Retinal pigment epithelial cell (primary cell): ENCODE measurements at regions not wholly inside any gene's neighbourhood (a gene's known extent, or its start where the extent isn't known, plus 50 kb on each side); places are given as distances from the start of the nearest gene placed in this dataset.

Experiments
- DNase-seq: peaks from one replicate; pipeline ENCODE4 v3.0.0-alpha.2; 2010; ENCODE audit warnings: low read depth
- H3K4me3 ChIP-seq: 2 replicates; pipeline ENCODE4 v1.5.1; 2011; ENCODE audit warnings: mild to moderate bottlenecking, low read length, control low read depth, moderate library complexity
- CTCF ChIP-seq: conservative IDR thresholded peaks from 2 replicates; pipeline ENCODE4 v1.5.1; 2011; ENCODE audit warnings: low read depth, low read length, control low read depth, inconsistent platforms

GRCh38 chr3:101172516-101172915 lies 147.9 kb downstream of the IMPG2 start:
- TF ChIP-seq CTCF, result no peak
- DNase-seq, result no peak
- H3K4me3 ChIP-seq, result no peak overlapping the region

DNA sequence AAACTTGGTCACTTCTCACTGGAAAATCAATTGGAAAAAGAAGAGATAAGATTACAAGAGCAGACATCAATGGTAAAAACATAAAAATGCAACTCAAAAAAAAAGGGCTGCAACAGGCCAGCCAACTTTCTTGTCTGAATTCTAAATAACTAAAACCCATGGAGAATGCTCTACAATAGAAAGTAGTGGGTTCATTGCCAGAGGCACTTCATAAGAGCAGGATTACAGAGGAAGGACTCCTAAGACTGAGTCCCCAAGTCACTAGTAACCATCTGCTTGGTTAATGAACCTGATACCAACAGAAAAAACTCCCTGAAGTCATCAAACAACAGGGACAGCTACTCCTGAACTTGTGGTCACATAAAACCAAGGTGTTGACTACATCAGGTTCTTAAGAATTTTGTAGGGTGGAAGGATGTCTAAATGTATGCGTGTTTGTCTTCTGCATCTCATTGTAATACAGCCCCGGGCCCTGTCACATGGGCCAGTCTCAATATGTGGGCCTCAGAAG lies 148.6 kb downstream of the IMPG2 start:
- H3K4me3 ChIP-seq, result no peak overlapping the region
- no peak for TF ChIP-seq CTCF
- no peak for DNase-seq

DNA sequence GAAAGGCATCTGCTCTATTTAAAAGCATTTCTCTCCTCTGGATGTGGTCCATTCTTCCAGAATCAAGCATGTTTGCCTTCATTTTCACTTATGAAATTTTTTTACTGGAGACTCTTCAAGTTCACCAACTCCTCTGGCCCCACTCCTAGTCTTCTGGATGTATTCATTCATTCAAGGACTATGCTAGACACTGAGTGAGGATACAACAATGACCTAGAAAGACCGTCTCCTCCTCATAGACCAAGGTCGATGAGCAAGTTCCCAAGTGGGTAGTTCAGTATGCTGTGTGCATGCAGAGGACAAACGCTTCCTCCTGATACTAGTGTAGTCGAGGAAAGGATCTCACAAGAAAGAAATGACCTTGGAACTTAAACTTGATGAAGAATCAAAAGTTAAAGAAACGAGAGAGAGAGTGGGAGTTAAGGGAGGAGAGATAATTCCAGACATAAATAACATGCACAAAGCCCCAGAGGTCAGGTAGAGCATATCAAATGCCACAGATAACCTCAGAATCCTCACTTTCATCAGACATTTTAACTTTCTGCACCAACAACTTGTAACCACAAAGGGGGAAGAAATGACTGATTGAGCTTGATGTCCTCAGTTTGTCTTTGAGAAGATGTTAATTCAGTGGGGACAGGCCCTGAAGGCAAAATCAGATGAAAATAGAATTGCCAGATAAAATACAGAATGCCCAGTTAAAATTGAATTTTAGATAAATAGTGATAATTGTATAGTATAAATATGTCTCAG lies 149.4 kb downstream of the IMPG2 start:
- TF ChIP-seq CTCF, result no peak
- no peak overlapping the region for H3K4me3 ChIP-seq
- no peak for DNase-seq

DNA sequence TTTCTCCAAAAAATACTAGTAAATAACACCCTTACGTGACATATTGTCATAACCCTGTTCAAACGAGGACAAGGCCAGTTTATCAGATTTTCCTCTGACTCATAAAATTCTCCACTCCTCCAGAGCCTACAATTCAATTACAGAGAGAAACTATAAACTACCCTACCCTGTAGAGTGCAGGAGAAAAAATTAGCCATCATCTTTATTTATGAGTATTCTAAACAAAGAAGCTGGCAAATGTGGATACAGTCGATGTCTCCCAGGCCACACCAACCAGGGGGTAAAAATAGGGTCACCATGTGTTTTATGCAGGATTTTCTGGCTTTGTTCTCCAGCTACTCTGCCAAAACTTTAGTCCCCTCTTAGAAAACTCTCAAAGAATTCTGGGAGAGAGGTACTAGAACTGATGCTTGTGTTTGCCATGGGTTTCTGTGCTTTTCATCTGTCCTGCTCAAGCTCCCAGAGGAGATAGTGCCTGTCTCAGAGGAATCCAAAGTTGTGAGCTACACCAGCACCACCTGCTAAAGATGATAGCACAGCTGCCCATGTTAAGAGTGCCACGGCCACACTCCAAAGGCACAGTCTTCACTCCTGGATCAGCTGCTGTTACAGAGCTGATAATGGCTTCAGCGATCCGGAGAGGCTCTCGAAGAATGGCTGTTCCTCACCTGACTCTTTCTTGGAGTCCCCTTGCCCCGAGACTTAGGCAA lies 150.2 kb downstream of the IMPG2 start:
- no peak for TF ChIP-seq CTCF
- DNase-seq, result no peak

DNA sequence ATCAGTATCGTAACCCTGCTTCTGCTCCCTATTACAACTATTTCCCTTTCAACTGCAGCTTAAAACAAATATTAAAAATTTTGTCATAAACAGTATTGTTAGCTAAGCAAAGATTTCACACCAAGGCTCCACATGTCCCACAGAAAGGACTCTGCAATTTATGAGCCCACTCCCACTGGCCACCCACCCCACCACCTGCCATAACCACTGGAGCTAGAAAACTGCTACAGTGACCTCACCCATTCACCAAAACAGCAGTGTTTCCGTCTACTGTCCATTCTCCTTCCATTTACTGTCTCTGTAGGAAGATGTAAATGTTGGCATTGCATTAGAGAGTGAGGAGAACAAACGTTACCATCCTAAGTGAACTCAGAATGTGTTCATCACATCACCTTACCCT lies 150.9 kb downstream of the IMPG2 start:
- no peak for DNase-seq
- TF ChIP-seq CTCF, result no peak
- no peak overlapping the region for H3K4me3 ChIP-seq

More for the DNA sequence above, 150.2 kb downstream of the IMPG2 start:
- no peak overlapping the region for H3K4me3 ChIP-seq

DNA sequence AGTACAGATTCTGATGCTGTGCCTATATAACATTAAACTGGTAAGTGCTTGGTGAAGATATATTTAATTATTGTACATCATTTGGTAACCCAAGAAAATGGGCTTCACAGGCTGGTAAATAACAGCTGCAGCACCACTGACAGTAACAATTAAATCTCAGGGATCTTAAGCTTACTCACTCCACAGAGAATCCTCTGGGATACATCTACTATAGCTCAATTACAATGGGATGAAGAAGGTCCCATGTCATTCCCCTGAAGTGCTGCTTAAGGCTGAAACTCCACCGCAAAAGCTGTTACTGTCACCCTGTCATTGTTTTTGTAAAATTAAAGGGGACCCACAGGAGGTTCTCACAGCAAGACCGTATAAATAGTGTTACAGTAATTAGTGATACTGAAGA lies 153.0 kb downstream of the IMPG2 start:
- TF ChIP-seq CTCF, result no peak
- DNase-seq, result no peak
- no peak overlapping the region for H3K4me3 ChIP-seq
